GM12873 (cell line): ENCODE measurements at regions not wholly inside any gene's neighbourhood (a gene's known extent, or its start where the extent isn't known, plus 50 kb on each side); places are given as distances from the start of the nearest gene placed in this dataset.

Experiments used
- CTCF ChIP-seq: IDR thresholded peaks from 2 replicates; pipeline ENCODE4 v1.5.1; 2012; ENCODE audit warnings: low read depth, mild to moderate bottlenecking, moderate library complexity, low read length, control low read depth; ENCODE audit not compliant: insufficient read depth; ENCODE audit errors: missing control alignments

- no peak for TF ChIP-seq CTCF
Observed at GRCh38 chr2:105567996-105568494, 169.2 kb upstream of the FHL2 start.

GRCh38 chr2:105563000-105563719 is 164.3 kb upstream of the FHL2 start:
- TF ChIP-seq CTCF: no peak

- no peak for TF ChIP-seq CTCF
Observed at GRCh38 chr2:105561401-105561800, 162.6 kb upstream of the FHL2 start.

GRCh38 chr2:105560157-105560556 is 161.3 kb upstream of the FHL2 start:
- TF ChIP-seq CTCF: no peak

GRCh38 chr2:105557021-105557920 is 158.4 kb upstream of the FHL2 start:
- no peak for TF ChIP-seq CTCF

- no peak for TF ChIP-seq CTCF
Observed at GRCh38 chr2:105556366-105556765, 157.5 kb upstream of the FHL2 start.

GRCh38 chr2:105554235-105554634 is 155.4 kb upstream of the FHL2 start:
- TF ChIP-seq CTCF: no peak
